ENCODE measurements at regions not wholly inside any gene's neighbourhood (a gene's known extent, or its start where the extent isn't known, plus 50 kb on each side); places are given as distances from the start of the nearest gene placed in this dataset.

DNA sequence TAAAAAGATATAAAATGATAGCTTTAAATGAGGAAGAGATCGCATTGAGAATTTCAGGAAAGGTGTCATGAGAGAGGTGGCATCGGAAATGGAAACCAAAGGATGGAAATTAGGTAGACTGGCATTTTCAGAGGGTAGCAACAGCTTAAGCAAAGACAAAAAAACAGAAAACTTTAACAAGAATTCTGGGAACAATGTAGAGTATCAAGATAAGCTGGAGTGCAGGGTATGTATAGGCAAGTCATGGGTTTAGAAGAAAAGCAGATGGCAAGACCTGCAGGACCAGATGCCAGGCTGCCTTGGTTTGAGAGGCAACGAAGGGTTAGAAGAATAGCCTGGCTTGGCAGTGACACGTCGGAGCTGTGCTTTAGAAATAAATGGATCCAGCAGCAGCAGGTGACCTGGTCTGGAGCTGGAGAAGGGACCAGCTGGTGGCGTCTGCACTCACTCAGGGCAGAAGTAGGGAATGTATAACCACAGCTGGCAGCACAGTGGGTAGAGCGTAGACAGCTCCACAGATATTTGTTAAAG lies 149.4 kb upstream of the TIAM1 start (continued):
- TF ChIP-seq, protein P1, sequence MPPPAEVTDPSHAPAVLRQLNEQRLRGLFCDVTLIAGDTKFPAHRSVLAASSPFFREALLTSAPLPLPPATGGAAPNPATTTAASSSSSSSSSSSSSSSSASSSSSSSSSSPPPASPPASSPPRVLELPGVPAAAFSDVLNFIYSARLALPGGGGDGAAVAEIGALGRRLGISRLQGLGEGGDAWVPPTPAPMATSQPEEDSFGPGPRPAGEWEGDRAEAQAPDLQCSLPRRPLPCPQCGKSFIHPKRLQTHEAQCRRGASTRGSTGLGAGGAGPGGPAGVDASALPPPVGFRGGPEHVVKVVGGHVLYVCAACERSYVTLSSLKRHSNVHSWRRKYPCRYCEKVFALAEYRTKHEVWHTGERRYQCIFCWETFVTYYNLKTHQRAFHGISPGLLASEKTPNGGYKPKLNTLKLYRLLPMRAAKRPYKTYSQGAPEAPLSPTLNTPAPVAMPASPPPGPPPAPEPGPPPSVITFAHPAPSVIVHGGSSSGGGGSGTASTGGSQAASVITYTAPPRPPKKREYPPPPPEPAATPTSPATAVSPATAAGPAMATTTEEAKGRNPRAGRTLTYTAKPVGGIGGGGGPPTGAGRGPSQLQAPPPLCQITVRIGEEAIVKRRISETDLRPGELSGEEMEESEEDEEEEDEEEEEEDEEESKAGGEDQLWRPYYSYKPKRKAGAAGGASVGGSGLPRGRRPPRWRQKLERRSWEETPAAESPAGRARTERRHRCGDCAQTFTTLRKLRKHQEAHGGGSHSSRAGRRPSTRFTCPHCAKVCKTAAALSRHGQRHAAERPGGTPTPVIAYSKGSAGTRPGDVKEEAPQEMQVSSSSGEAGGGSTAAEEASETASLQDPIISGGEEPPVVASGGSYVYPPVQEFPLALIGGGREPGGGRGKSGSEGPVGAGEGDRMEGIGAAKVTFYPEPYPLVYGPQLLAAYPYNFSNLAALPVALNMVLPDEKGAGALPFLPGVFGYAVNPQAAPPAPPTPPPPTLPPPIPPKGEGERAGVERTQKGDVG (CRISPR knock-in tag; IDR thresholded peaks at IDR 0.05) = no peak
- no peak for TF ChIP-seq RAD51 (IDR thresholded peaks at IDR 0.05)

DNA sequence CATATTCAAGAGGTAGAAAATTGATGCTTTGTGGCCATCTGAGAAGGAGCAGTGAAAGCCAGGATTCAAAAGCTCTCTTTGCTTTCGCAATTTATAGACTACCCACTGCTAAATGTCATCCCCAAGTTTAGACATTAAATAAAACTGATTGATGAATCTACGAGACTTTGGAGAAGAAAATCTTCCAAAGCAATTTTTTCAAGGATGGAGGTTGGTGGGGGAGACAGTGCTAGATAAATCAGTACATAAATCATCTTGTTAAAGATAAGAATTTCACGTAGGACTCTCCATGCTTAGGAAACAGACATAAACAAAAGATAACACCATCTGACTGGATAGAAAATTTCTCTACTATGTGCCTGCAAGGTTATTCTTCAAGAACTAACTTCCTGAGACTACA lies 147.6 kb upstream of the TIAM1 start:
- FAIRE-seq (no peak), ATAC-seq (no peak), DNase-seq (ENCODE audit: low read depth, low spot score) (no peak)
- ChIA-PET CTCF (no interaction called here), RAD21 (ENCODE audit: unreplicated experiment) (no interaction called here), SMC1A (ENCODE audit: uncharacterized antibody, unreplicated experiment) (no interaction called here), POLR2A (no interaction called here)
- no peaks in the 10 kb centered on the region for H3K36me3 ChIP-seq (ENCODE audit: control insufficient read depth in 2 of 2, insufficient read depth in 2 of 2, low read length in 1 of 2)
- H3K27me3 ChIP-seq (replicated peaks in 1 of 2; ENCODE audit: control insufficient read depth in 2 of 2, insufficient read depth in 2 of 2, low read length in 1 of 2) = no peaks in the 10 kb centered on the region
- H3K9ac ChIP-seq (ENCODE audit: control insufficient read depth, insufficient read depth, low read length) = no peak overlapping the region
- in situ Hi-C loops (cut with MboI) (no loop called here), intact Hi-C loops (cut with micrococcal nuclease; ENCODE audit: unreplicated experiment) (no loop called here)
- no peak overlapping the region for H3K4me2 ChIP-seq (ENCODE audit: control insufficient read depth, insufficient read depth)
- H4K20me1 ChIP-seq (ENCODE audit: control insufficient read depth, insufficient read depth) = no peaks in the 10 kb centered on the region
- no peaks in the 10 kb centered on the region for H3K4me1 ChIP-seq (ENCODE audit: control insufficient read depth, insufficient read depth, low read length)
- H3K79me2 ChIP-seq (ENCODE audit: control insufficient read depth, insufficient read depth, low read length) = no peaks in the 10 kb centered on the region
- H2AFZ ChIP-seq (ENCODE audit: control insufficient read depth, low read depth, low read length) = no peak overlapping the region
- H3K4me3 ChIP-seq = no peak overlapping the region
- no peaks in the 10 kb centered on the region for H3K9me3 ChIP-seq (replicated peaks; ENCODE audit: control insufficient read depth, insufficient read depth, low read length)
- no peak overlapping the region for H3K27ac ChIP-seq (ENCODE audit: control insufficient read depth, insufficient read depth)
- no TSS peak for BruUV-seq (replicated peaks)
- WGBS (ENCODE audit: insufficient coverage, insufficient replicate concordance, low lambda C conversion rate, missing lambda C conversion rate) = 19% methylated on average over 3 of the region's 3 CpGs
- TF ChIP-seq, protein P2, sequence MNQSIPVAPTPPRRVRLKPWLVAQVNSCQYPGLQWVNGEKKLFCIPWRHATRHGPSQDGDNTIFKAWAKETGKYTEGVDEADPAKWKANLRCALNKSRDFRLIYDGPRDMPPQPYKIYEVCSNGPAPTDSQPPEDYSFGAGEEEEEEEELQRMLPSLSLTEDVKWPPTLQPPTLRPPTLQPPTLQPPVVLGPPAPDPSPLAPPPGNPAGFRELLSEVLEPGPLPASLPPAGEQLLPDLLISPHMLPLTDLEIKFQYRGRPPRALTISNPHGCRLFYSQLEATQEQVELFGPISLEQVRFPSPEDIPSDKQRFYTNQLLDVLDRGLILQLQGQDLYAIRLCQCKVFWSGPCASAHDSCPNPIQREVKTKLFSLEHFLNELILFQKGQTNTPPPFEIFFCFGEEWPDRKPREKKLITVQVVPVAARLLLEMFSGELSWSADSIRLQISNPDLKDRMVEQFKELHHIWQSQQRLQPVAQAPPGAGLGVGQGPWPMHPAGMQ (IDR thresholded peaks at IDR 0.05; ENCODE audit: borderline replicate concordance) = no peak
- no peak for TF ChIP-seq ZNF384 (IDR thresholded peaks at IDR 0.05; ENCODE audit: borderline replicate concordance, low read depth, low read length)
- TF ChIP-seq, protein P3, sequence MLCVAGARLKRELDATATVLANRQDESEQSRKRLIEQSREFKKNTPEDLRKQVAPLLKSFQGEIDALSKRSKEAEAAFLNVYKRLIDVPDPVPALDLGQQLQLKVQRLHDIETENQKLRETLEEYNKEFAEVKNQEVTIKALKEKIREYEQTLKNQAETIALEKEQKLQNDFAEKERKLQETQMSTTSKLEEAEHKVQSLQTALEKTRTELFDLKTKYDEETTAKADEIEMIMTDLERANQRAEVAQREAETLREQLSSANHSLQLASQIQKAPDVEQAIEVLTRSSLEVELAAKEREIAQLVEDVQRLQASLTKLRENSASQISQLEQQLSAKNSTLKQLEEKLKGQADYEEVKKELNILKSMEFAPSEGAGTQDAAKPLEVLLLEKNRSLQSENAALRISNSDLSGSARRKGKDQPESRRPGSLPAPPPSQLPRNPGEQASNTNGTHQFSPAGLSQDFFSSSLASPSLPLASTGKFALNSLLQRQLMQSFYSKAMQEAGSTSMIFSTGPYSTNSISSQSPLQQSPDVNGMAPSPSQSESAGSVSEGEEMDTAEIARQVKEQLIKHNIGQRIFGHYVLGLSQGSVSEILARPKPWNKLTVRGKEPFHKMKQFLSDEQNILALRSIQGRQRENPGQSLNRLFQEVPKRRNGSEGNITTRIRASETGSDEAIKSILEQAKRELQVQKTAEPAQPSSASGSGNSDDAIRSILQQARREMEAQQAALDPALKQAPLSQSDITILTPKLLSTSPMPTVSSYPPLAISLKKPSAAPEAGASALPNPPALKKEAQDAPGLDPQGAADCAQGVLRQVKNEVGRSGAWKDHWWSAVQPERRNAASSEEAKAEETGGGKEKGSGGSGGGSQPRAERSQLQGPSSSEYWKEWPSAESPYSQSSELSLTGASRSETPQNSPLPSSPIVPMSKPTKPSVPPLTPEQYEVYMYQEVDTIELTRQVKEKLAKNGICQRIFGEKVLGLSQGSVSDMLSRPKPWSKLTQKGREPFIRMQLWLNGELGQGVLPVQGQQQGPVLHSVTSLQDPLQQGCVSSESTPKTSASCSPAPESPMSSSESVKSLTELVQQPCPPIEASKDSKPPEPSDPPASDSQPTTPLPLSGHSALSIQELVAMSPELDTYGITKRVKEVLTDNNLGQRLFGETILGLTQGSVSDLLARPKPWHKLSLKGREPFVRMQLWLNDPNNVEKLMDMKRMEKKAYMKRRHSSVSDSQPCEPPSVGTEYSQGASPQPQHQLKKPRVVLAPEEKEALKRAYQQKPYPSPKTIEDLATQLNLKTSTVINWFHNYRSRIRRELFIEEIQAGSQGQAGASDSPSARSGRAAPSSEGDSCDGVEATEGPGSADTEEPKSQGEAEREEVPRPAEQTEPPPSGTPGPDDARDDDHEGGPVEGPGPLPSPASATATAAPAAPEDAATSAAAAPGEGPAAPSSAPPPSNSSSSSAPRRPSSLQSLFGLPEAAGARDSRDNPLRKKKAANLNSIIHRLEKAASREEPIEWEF (IDR thresholded peaks at IDR 0.05; ENCODE audit: insufficient replicate concordance, low read depth, low read length) = no peak
- TF ChIP-seq, protein P4, sequence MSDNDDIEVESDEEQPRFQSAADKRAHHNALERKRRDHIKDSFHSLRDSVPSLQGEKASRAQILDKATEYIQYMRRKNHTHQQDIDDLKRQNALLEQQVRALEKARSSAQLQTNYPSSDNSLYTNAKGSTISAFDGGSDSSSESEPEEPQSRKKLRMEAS (IDR thresholded peaks at IDR 0.05; ENCODE audit: low read depth, low read length) = no peak
- no peak for TF ChIP-seq ZSCAN29 (IDR thresholded peaks at IDR 0.05)
- TF ChIP-seq, protein P5, sequence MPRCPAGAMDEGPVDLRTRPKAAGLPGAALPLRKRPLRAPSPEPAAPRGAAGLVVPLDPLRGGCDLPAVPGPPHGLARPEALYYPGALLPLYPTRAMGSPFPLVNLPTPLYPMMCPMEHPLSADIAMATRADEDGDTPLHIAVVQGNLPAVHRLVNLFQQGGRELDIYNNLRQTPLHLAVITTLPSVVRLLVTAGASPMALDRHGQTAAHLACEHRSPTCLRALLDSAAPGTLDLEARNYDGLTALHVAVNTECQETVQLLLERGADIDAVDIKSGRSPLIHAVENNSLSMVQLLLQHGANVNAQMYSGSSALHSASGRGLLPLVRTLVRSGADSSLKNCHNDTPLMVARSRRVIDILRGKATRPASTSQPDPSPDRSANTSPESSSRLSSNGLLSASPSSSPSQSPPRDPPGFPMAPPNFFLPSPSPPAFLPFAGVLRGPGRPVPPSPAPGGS (IDR thresholded peaks at IDR 0.05; ENCODE audit: borderline replicate concordance, insufficient read depth, low read depth, low read length, poor library complexity, severe bottlenecking) = no peak
- TF ChIP-seq, protein P6, sequence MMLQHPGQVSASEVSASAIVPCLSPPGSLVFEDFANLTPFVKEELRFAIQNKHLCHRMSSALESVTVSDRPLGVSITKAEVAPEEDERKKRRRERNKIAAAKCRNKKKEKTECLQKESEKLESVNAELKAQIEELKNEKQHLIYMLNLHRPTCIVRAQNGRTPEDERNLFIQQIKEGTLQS (IDR thresholded peaks at IDR 0.05; ENCODE audit: borderline replicate concordance, extremely low read depth, low read depth, low read length) = no peak
